Esophagus muscularis mucosa (tissue), 4 donors: ENCODE measurements at regions not wholly inside any gene's neighbourhood (a gene's known extent, or its start where the extent isn't known, plus 50 kb on each side); places are given as distances from the start of the nearest gene placed in this dataset.

Experiments
- EP300 ChIP-seq: sonication (generic); formaldehyde crosslinking; IDR thresholded peaks from one replicate; pipeline ENCODE4 v1.6.1; 2017; ENCODE audit warnings: antibody characterized with exemption
- POLR2A ChIP-seq: fragments of 450-650 bp; IDR thresholded peaks from one replicate; pipeline ENCODE4 v1.6.1; 2017; ENCODE audit warnings: antibody characterized with exemption, moderate library complexity, mild to moderate bottlenecking, low read depth
- POLR2AphosphoS5 ChIP-seq, 2 donors: sonication (generic); formaldehyde crosslinking; IDR thresholded peaks; one replicate each; pipeline ENCODE4 v1.6.1; 2017; ENCODE audit warnings: antibody characterized with exemption in 2 of 2
- TF ChIP-seq, protein P1 (sequence below), 3 experiments: fragments of 200-600 bp in 2 of 3; fragments of 450-650 bp in 1 of 3; sonication (generic) in 2 of 3; IDR thresholded peaks; one replicate each; pipeline ENCODE4 v1.5.1; 2017 to 2019; ENCODE audit warnings: antibody characterized with exemption in 3 of 3, mild to moderate bottlenecking in 2 of 3, moderate library complexity in 1 of 3

DNA sequence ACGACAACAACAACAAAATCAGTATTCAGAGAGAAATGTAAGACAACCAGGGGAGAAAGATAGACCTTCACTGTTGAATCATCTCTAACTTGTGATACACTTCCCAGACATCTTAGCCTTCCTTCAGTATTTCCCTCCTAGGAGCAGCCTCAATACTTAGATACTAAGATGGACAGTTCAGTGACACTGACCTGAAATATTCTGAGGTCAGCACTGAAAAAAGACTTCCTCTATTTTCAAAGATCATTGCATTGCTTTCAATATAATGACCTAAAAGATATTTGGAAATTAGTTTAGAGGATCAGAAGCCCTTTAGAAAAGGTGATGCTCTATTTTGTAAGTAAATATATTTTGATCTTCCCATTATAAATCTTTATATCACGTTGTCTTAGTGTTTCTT is 101.0 kb downstream of the MRPL39 start:
- TF ChIP-seq, protein P1, sequence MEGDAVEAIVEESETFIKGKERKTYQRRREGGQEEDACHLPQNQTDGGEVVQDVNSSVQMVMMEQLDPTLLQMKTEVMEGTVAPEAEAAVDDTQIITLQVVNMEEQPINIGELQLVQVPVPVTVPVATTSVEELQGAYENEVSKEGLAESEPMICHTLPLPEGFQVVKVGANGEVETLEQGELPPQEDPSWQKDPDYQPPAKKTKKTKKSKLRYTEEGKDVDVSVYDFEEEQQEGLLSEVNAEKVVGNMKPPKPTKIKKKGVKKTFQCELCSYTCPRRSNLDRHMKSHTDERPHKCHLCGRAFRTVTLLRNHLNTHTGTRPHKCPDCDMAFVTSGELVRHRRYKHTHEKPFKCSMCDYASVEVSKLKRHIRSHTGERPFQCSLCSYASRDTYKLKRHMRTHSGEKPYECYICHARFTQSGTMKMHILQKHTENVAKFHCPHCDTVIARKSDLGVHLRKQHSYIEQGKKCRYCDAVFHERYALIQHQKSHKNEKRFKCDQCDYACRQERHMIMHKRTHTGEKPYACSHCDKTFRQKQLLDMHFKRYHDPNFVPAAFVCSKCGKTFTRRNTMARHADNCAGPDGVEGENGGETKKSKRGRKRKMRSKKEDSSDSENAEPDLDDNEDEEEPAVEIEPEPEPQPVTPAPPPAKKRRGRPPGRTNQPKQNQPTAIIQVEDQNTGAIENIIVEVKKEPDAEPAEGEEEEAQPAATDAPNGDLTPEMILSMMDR (IDR thresholded peaks at IDR 0.05), result no peak
- TF ChIP-seq POLR2A (no peak), POLR2AphosphoS5 (IDR thresholded peaks at IDR 0.05) (no peak), EP300 (no peak)
